H1 (cell line): ENCODE measurements at regions not wholly inside any gene's neighbourhood (a gene's known extent, or its start where the extent isn't known, plus 50 kb on each side); places are given as distances from the start of the nearest gene placed in this dataset.

Experiments used
- CTCF ChIA-PET: fragments of 300-600 bp; sonication (Branson Sonifier 250); formaldehyde crosslinking; loops from one replicate; lab custom pipeline; 2021; ENCODE audit not compliant: partially characterized antibody; lab: Charles Lee
- POLR2A ChIA-PET: fragments of 300-600 bp; sonication (Branson Sonifier 250); formaldehyde crosslinking; loops from one replicate; lab custom pipeline; 2021; ENCODE audit warnings: inconsistent platforms; ENCODE audit not compliant: partially characterized antibody; lab: Charles Lee
- DNase-seq, 2 experiments: peaks; one replicate each; pipeline versions ENCODE4 v3.0.0 to v3.0.0-alpha.2; 2010 to 2022; ENCODE audit warnings: low spot score in 2 of 2, low read depth in 1 of 2, mixed read lengths in 1 of 2
- FAIRE-seq: peaks from 2 replicates; lab custom pipeline; 2011; peaks lifted over from hg19 to GRCh38; lab: Jason Lieb, UNC
- H2AFZ ChIP-seq: 2 replicates; pipeline ENCODE4 v1.8.1; 2012; ENCODE audit warnings: low read length, inconsistent platforms
- H2AK5ac ChIP-seq: 2 replicates; pipeline ENCODE4 v1.6.1; 2013; ENCODE audit warnings: low read depth, low read length
- H2BK120ac ChIP-seq: replicated peaks from 2 replicates; pipeline ENCODE3; 2013; ENCODE audit warnings: low read depth, low read length, inconsistent platforms
- H2BK12ac ChIP-seq: 2 replicates; pipeline ENCODE4 v1.6.1; 2013; ENCODE audit warnings: low read depth, low read length
- H2BK15ac ChIP-seq: 2 replicates; pipeline ENCODE4 v1.6.1; 2013; ENCODE audit warnings: low read length
- H2BK20ac ChIP-seq: 2 replicates; pipeline ENCODE4 v1.6.1; 2013; ENCODE audit warnings: low read length
- H2BK5ac ChIP-seq: 2 replicates; pipeline ENCODE4 v1.6.1; 2013; ENCODE audit warnings: low read depth, low read length
- H3K14ac ChIP-seq: 2 replicates; pipeline ENCODE4 v1.6.1; 2013; ENCODE audit warnings: inconsistent platforms; ENCODE audit not compliant: insufficient read length
- H3K18ac ChIP-seq: 2 replicates; pipeline ENCODE4 v1.6.1; 2013; ENCODE audit warnings: low read length; ENCODE audit errors: extremely low read depth
- H3K23ac ChIP-seq: 2 replicates; pipeline ENCODE4 v1.6.1; 2013; ENCODE audit warnings: inconsistent platforms; ENCODE audit not compliant: insufficient read length
- H3K23me2 ChIP-seq: 2 replicates; pipeline ENCODE4 v1.6.1; 2013; ENCODE audit warnings: low read depth, low read length
- H3K27ac ChIP-seq: 2 replicates; pipeline ENCODE4 v1.6.1; 2011; ENCODE audit warnings: low read depth, low read length, inconsistent platforms
- H3K27me3 ChIP-seq, 4 experiments: replicated peaks in 1 of 4; 1 replicate in 1 of 4; 2 replicates in 3 of 4; pipeline versions ENCODE4 v1.6.1 to v1.8.1; 2011 to 2013; ENCODE audit warnings: low read length in 3 of 4, mild to moderate bottlenecking in 3 of 4, inconsistent platforms in 2 of 4, mixed read lengths in 2 of 4, moderate library complexity in 1 of 4; ENCODE audit not compliant: control insufficient read depth in 3 of 4, insufficient read depth in 3 of 4; ENCODE audit errors: extremely low read depth in 1 of 4
- H3K36me3 ChIP-seq, 4 experiments: 2 replicates each; pipeline versions ENCODE4 v1.6.1 to v1.8.1; 2011 to 2013; ENCODE audit warnings: mild to moderate bottlenecking in 4 of 4, low read length in 3 of 4, moderate library complexity in 2 of 4, control low read depth in 1 of 4, inconsistent platforms in 1 of 4; ENCODE audit not compliant: insufficient read depth in 4 of 4, control insufficient read depth in 2 of 4
- H3K4ac ChIP-seq: replicated peaks from 2 replicates; pipeline ENCODE3; 2013; ENCODE audit warnings: low read length, low read depth, mixed read lengths, inconsistent platforms; ENCODE audit not compliant: insufficient read length
- H3K4me1 ChIP-seq, 4 experiments: replicated peaks in 1 of 4; 1 replicate in 1 of 4; 2 replicates in 3 of 4; pipeline versions ENCODE4 v1.6.1 to v1.8.1; 2011 to 2013; ENCODE audit warnings: low read length in 3 of 4, inconsistent platforms in 2 of 4, mixed read lengths in 1 of 4; ENCODE audit not compliant: insufficient read depth in 4 of 4, control insufficient read depth in 3 of 4
- H3K4me2 ChIP-seq, 2 experiments: 2 replicates each; pipeline versions ENCODE4 v1.6.1 to v1.8.1; 2011 to 2013; ENCODE audit warnings: low read depth in 2 of 2, low read length in 2 of 2, control low read depth in 1 of 2, inconsistent platforms in 1 of 2, mild to moderate bottlenecking in 1 of 2; ENCODE audit not compliant: insufficient read depth in 1 of 2
- H3K4me3 ChIP-seq, 4 experiments: fragments of 200-600, 300-600 bp in 1 of 4; sonication (generic), shearing (Covaris generic), sonication (Bioruptor Twin) in 1 of 4; 2 replicates each; pipeline versions ENCODE4 v1.5.1 to v1.8.1; 2011 to 2016; ENCODE audit warnings: low read length in 4 of 4, low read depth in 3 of 4, control low read depth in 2 of 4, inconsistent platforms in 2 of 4, mild to moderate bottlenecking in 2 of 4, mixed read lengths in 1 of 4, moderate library complexity in 1 of 4; ENCODE audit not compliant: insufficient read depth in 2 of 4; ENCODE audit errors: extremely low read depth in 1 of 4
- H3K56ac ChIP-seq: replicated peaks from 2 replicates; pipeline ENCODE3; 2013; ENCODE audit warnings: low read depth, mild to moderate bottlenecking, mixed read lengths, low read length, inconsistent platforms; ENCODE audit not compliant: insufficient read length
- H3K79me1 ChIP-seq: 2 replicates; pipeline ENCODE4 v1.6.1; 2013; ENCODE audit warnings: low read depth, low read length, control low read depth
- H3K79me2 ChIP-seq, 2 experiments: 2 replicates each; pipeline versions ENCODE4 v1.6.1 to v1.8.1; 2012 to 2013; ENCODE audit warnings: low read length in 2 of 2, mild to moderate bottlenecking in 2 of 2, inconsistent platforms in 1 of 2; ENCODE audit not compliant: insufficient read depth in 2 of 2, control insufficient read depth in 1 of 2
- H3K9ac ChIP-seq, 4 experiments: replicated peaks in 1 of 4; 1 replicate in 1 of 4; 2 replicates in 3 of 4; pipeline versions ENCODE4 v1.6.1 to v1.8.1; 2011 to 2013; ENCODE audit warnings: low read depth in 3 of 4, low read length in 3 of 4, control low read depth in 2 of 4, mild to moderate bottlenecking in 2 of 4, moderate library complexity in 2 of 4, inconsistent platforms in 1 of 4; ENCODE audit errors: extremely low read depth in 1 of 4
- H3K9me3 ChIP-seq, 2 experiments: 2 replicates each; pipeline versions ENCODE4 v1.6.1 to v1.8.1; 2012 to 2013; ENCODE audit warnings: mild to moderate bottlenecking in 2 of 2, moderate library complexity in 2 of 2, control low read depth in 1 of 2, inconsistent platforms in 1 of 2, low read depth in 1 of 2, low read length in 1 of 2, mixed read lengths in 1 of 2; ENCODE audit not compliant: insufficient read depth in 2 of 2
- H4K20me1 ChIP-seq, 2 experiments: replicated peaks in 1 of 2; 2 replicates each; pipeline versions ENCODE3 to v1.8.1; 2011 to 2013; ENCODE audit warnings: inconsistent platforms in 2 of 2, low read length in 2 of 2, mild to moderate bottlenecking in 1 of 2; ENCODE audit not compliant: insufficient read depth in 2 of 2, control insufficient read depth in 1 of 2
- H4K5ac ChIP-seq: 2 replicates; pipeline ENCODE4 v1.6.1; 2013; ENCODE audit warnings: low read length, low read depth, mixed read lengths, inconsistent platforms; ENCODE audit not compliant: insufficient read length
- H4K8ac ChIP-seq: 2 replicates; pipeline ENCODE4 v1.8.0; 2013; ENCODE audit warnings: mild to moderate bottlenecking, moderate library complexity, low read length, inconsistent platforms; ENCODE audit not compliant: insufficient read depth; ENCODE audit errors: extremely low read depth
- H4K91ac ChIP-seq: replicated peaks from 2 replicates; pipeline ENCODE3; 2013; ENCODE audit warnings: low read length, mixed read lengths, inconsistent platforms; ENCODE audit not compliant: insufficient read length
- ATF2 ChIP-seq: IDR thresholded peaks from 2 replicates; pipeline ENCODE4 v1.6.1; 2012; ENCODE audit warnings: low read length, inconsistent platforms
- ATF3 ChIP-seq: IDR thresholded peaks from 2 replicates; pipeline ENCODE4 v1.6.1; 2011; ENCODE audit warnings: low read depth, mild to moderate bottlenecking, low read length; ENCODE audit not compliant: insufficient read depth
- BRCA1 ChIP-seq: IDR thresholded peaks from 2 replicates; pipeline ENCODE4 v1.6.1; 2012; ENCODE audit warnings: low read depth, low read length, improper control_type of control experiment
- CHD1 ChIP-seq: IDR thresholded peaks from 2 replicates; pipeline ENCODE4 v1.6.1; 2012; ENCODE audit warnings: low read depth, low read length, improper control_type of control experiment
- CREB1 ChIP-seq: IDR thresholded peaks from 2 replicates; pipeline ENCODE4 v1.6.1; 2012; ENCODE audit warnings: inconsistent platforms
- FOSL1 ChIP-seq: IDR thresholded peaks from 2 replicates; pipeline ENCODE4 v1.6.1; 2011; ENCODE audit warnings: mild to moderate bottlenecking, low read depth, low read length, moderate library complexity; ENCODE audit not compliant: insufficient read depth
- GABPA ChIP-seq: IDR thresholded peaks from 2 replicates; pipeline ENCODE4 v1.6.1; 2011; ENCODE audit warnings: mild to moderate bottlenecking, low read length, moderate library complexity, borderline replicate concordance; ENCODE audit not compliant: insufficient read depth
- MAFK ChIP-seq: IDR thresholded peaks from 2 replicates; pipeline ENCODE4 v1.6.1; 2012; ENCODE audit warnings: low read depth, mild to moderate bottlenecking, improper control_type of control experiment, low read length
- NRF1 ChIP-seq: IDR thresholded peaks from 2 replicates; pipeline ENCODE4 v1.6.1; 2011; ENCODE audit warnings: mild to moderate bottlenecking, low read depth, low read length, improper control_type of control experiment
- PHF8 ChIP-seq: fragments of 200-600 bp; sonication (generic); conservative IDR thresholded peaks from 2 replicates; pipeline ENCODE4 v1.7.1; 2012; ENCODE audit warnings: low read depth, mild to moderate bottlenecking, inconsistent platforms, low read length, moderate library complexity
- POLR2A ChIP-seq, 2 experiments: IDR thresholded peaks; 1 replicate in 1 of 2; 2 replicates in 1 of 2; pipeline ENCODE4 v1.6.1; 2011; ENCODE audit warnings: low read depth in 2 of 2, low read length in 2 of 2, mild to moderate bottlenecking in 2 of 2; ENCODE audit errors: control extremely low read depth in 1 of 2
- RAD21 ChIP-seq, 2 experiments: IDR thresholded peaks in 1 of 2; conservative IDR thresholded peaks in 1 of 2; 2 replicates each; pipeline ENCODE4 v1.6.1; 2011; ENCODE audit warnings: low read depth in 2 of 2, low read length in 2 of 2, improper control_type of control experiment in 1 of 2, inconsistent platforms in 1 of 2, mild to moderate bottlenecking in 1 of 2, moderate library complexity in 1 of 2
- SIRT6 ChIP-seq: IDR thresholded peaks from one replicate; pipeline ENCODE4 v1.7.1; 2012; ENCODE audit warnings: low read length, inconsistent platforms
- SP1 ChIP-seq: IDR thresholded peaks from 2 replicates; pipeline ENCODE4 v1.6.1; 2011; ENCODE audit warnings: low read depth, low read length
- WGBS, 2 experiments: shearing (Covaris generic) in 1 of 2; methylation state at CpG; one replicate each; pipeline versions ENCODE4 v1.1.6 to v1.1.7; 2013 to 2015; ENCODE audit warnings: low lambda C conversion rate in 2 of 2, mixed read lengths in 2 of 2, inconsistent platforms in 1 of 2, low coverage in 1 of 2, missing lambda C conversion rate in 1 of 2; ENCODE audit not compliant: insufficient replicate concordance in 2 of 2, insufficient coverage in 1 of 2, insufficient read length in 1 of 2; ENCODE audit errors: extremely low coverage in 1 of 2, missing lambda C conversion rate in 1 of 2; 5-methylcytosine and 5-hydroxymethylcytosine counted together

- H2BK120ac ChIP-seq: no peak overlapping the region
- no peaks in the 10 kb centered on the region for H3K36me3 ChIP-seq
- no peak overlapping the region for H2BK5ac ChIP-seq
- FAIRE-seq (no peak), DNase-seq (no peak)
- H3K23ac ChIP-seq: no peak overlapping the region
- H3K27ac ChIP-seq: no peak overlapping the region
- ChIA-PET CTCF (no interaction called here), POLR2A (no interaction called here)
- H2AK5ac ChIP-seq: no peak overlapping the region
- H2AFZ ChIP-seq: no peak overlapping the region
- no peak overlapping the region for H4K8ac ChIP-seq
- 89% methylated on average over 5 of the region's 5 CpGs; no CpG with 5 or more reads in 1 of the 2 experiments for WGBS, 2 experiments
- no peaks in the 10 kb centered on the region for H3K79me2 ChIP-seq
- no peak overlapping the region for H3K14ac ChIP-seq
- no peak overlapping the region for H3K4me3 ChIP-seq
- no peaks in the 10 kb centered on the region for H3K79me1 ChIP-seq
- no peak overlapping the region for H4K5ac ChIP-seq
- H3K18ac ChIP-seq: no peak overlapping the region
- no peak overlapping the region for H2BK12ac ChIP-seq
- no peak overlapping the region for H4K91ac ChIP-seq
- H3K4me1 ChIP-seq: peaks cover 0 to 5% (median 0%) of the 10 kb centered on the region in 4 experiments; a peak in 1 of 7 replicates
- no peak overlapping the region for H2BK20ac ChIP-seq
- H4K20me1 ChIP-seq: no peaks in the 10 kb centered on the region
- no peak overlapping the region for H3K4ac ChIP-seq
- H3K9ac ChIP-seq: no peak overlapping the region
- H3K23me2 ChIP-seq: no peaks in the 10 kb centered on the region; the same call in 1 of the 2 replicates
- H2BK15ac ChIP-seq: no peak overlapping the region
- H3K27me3 ChIP-seq: peaks cover 0 to 1% (median 0%) of the 10 kb centered on the region in 4 experiments; a peak in 1 of 7 replicates
- no peak overlapping the region for H3K56ac ChIP-seq
- H3K4me2 ChIP-seq: no peak overlapping the region
- no peaks in the 10 kb centered on the region for H3K9me3 ChIP-seq
- TF ChIP-seq ATF2 (no peak), ATF3 (no peak), MAFK (no peak), SP1 (no peak), RAD21 (IDR thresholded peaks at IDR 0.05 in 1 of 2, conservative IDR thresholded peaks at IDR 0.05 in 1 of 2; ENCODE audit: low read depth in 2 of 2, low read length in 2 of 2) (no peak), FOSL1 (no peak), BRCA1 (no peak), CREB1 (no peak), NRF1 (no peak), PHF8 (no peak), CHD1 (no peak), SIRT6 (no peak), POLR2A (IDR thresholded peaks at IDR 0.05; ENCODE audit: control extremely low read depth in 1 of 2, low read depth in 2 of 2, low read length in 2 of 2) (no peak), GABPA (no peak)
Measured at GRCh38 chr6:163808871-163809270, 394.4 kb downstream of the QKI start.
